ENCODE measurements at regions not wholly inside any gene's neighbourhood (a gene's known extent, or its start where the extent isn't known, plus 50 kb on each side); places are given as distances from the start of the nearest gene placed in this dataset.

DNA sequence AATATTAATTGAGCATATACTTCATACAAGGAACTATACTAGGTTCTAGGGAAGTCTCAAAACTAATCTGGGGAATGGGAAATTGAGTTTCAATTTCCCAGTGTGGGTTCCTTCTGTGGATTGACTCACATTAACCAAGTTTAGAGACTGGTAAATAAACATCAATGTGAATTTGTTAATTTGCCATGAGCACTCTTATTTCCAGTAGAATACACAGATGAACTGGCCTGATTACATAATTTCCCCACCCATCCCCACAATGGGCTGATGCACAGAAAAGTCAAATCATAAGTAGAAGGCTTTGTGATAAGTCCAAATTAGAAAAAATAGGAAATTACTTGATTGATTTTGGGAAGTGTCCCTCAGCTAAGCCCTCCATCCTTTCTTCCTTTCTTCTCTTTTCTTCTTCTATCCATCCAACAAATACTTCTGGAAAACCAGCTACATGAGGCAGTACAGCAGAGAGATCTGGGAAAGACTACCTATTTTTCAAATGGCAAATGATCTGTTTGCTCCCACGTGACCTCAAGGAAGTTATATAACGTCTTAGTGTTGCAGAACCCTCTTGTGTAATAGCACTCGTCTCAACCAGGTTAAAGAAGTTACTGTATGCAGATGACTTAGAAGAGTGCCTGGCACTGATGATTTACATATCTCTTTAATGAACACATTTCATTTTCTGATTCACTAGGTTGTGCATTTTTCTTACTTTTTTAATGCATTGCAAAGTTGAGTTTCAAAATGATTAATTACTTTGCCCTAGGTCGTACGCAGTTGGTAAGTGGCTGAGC is 312.3 kb downstream of the SV2B start:
- no peak for TF ChIP-seq CTCF (IDR thresholded peaks at IDR 0.05; ENCODE audit: low read length)
- TF ChIP-seq EZH2 (IDR thresholded peaks at IDR 0.05; ENCODE audit: borderline replicate concordance, low read length) = no peak
